HUDEP-2 (cell line): ENCODE measurements at regions not wholly inside any gene's neighbourhood (a gene's known extent, or its start where the extent isn't known, plus 50 kb on each side); places are given as distances from the start of the nearest gene placed in this dataset.
A peak's percentile ranks its signal among the peaks of the same experiment; 100 is the strongest.

Source experiments
- DNase-seq, 76 experiments: peaks; one replicate each; lab custom pipeline; 2025; ENCODE audit not compliant: unreplicated experiment in 76 of 76; lab: John Stamatoyannopoulos, UW

DNA sequence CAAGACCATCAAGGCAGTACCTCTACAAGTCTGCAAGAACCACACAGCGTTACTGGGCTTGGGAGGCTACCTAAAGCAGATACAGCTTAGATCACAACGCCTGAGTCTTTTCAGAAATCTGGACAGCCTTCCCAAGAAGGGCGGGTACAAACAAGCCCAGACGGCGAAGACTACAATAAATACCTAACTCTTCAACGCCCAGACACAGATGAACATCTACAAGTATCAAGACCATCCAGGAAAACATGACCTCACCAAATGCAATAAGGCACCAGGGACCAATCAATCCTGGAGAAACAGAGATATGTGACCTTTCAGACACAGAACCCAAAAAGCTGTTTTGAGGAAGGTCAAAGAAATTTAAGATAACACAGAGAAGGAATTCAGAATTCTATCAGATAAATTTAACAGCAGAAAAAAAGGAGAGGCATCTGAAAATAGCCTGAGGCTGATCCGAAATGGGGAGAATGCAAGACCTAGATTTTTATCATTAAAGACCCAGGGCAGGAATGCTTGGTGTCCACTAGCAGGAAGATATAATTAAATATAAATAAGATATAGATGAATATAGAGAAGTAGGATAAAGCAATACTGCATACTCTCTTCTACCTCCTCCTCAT is 131.7 kb upstream of the COL21A1 start:
- DNase-seq = no peak

GRCh38 chr6:56378507-56378906 is 131.1 kb upstream of the COL21A1 start:
- DNase-seq = no peak

- no peak for DNase-seq
Observed at GRCh38 chr6:56377295-56377694, 129.9 kb upstream of the COL21A1 start.

DNA sequence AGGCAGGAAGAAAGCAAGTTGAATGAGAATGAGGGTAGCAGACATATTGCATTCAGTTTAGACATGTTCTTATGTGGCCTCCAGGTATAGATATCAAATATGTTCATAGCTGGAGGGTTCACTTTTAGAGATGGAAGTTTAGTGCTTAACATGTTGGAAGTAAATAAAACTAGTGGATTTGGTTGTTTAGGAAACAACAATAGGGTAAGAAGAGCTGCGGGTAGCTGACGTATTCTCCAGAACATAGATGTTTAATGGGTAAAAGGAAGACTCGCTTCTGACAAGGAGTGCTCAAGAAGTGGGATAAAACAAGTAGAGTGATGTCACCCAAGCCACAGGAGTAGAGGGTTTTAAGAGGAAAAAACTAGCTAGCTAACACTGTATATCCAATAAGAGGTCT is 128.4 kb upstream of the COL21A1 start:
- no peak for DNase-seq

DNA sequence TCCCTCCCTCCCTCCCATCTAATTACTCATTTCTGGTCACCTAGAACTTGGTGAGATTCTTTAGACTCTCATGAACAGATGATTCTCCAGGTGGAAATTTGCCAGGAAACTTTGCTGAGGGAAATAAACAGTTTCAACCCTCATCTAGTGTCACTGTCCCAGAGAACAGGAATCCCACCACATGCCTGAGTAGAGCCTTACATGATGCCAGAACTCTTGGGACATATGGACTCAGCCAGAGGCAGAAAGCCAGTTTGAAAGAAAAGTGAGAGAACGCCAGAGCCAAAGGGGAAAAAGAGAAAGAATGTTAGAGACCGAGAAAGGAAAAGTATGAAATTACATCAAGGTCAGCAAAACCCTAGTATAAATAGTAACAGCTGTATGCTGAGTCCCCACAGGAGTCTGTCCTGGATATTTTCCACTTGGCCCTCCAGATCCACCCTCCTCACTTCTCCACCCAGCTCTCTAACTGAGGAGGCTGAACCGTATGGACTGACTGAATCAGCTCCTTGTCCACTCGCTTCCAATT is 127.5 kb upstream of the COL21A1 start:
- DNase-seq = no peak

GRCh38 chr6:56372406-56372995 is 125.1 kb upstream of the COL21A1 start:
- no peak for DNase-seq

DNA sequence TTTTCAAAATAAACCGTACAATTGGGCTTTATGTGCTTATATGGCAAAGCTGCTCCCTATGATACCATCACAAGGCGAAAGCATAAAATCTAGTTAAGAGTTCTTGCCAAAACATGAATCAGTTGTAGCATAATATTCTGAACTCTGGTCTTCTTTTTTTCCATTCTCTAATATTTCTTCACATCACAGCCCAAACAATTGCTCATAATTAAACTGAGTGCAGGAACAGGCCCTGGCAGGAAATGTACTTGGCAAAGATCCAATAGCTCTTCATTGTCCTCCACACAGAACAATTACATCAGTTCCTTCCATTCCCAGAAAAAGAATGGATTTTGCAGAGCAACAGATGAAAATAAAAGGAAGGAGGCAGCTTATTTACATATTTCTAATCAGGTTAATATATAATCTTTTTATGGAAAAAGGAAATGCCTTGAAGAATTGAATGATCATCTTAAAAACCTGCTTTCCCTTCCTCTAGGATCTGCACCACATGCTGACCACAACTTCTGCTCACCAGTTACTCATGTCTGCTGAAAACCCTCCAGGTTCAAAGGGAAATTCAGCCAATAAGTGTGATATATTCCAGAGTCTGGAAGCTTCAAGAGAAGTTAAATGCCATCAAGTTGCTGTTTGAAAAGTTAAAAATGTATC is 123.3 kb upstream of the COL21A1 start:
- no peak for DNase-seq

GRCh38 chr6:56370127-56370540 is 122.8 kb upstream of the COL21A1 start:
- no peak for DNase-seq

DNA sequence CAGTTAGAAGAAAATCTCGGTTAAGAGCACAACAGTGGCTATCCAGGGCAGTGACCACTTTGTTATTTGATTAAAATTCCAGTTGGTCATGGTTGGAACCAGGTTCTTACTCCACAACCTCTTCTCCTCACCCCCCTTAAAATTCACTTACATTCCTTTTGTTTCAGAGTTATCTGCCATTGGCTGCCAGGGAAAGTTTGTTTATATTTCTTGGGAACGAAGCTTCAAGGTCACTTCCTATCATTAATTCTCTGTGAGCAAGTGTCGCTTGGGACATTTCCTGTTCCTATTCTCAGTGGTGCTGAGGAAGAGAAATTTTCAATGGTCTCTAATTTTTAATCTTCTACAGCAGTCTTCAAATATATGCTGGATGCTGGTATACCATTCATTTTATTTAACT is 121.1 kb upstream of the COL21A1 start:
- no peak for DNase-seq

- DNase-seq = no peak
Observed at GRCh38 chr6:56366141-56366852, 118.9 kb upstream of the COL21A1 start.

DNA sequence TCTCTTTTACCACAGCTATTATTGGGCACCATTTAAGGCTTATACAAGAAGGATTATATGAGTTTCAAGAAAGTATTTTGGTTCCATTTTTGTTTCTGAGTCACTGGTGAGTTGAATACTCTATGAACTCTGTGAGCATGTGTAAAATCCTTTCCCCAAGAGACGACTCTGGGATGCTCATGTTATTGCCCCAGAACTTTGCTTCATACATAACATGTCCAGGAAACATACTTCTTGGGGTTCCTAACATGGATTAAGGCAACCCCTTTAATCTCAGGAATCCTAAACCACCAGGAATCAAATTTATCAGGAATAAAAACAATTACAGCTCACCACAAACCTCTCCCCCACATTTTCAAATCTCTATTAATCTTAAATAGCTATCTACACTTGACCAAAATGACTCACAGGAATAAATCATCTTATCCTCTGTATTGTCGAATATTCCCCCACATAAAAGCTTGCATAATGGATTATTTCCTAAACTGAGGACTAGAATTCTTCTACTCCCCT is 117.5 kb upstream of the COL21A1 start:
- DNase-seq = no peak

DNA sequence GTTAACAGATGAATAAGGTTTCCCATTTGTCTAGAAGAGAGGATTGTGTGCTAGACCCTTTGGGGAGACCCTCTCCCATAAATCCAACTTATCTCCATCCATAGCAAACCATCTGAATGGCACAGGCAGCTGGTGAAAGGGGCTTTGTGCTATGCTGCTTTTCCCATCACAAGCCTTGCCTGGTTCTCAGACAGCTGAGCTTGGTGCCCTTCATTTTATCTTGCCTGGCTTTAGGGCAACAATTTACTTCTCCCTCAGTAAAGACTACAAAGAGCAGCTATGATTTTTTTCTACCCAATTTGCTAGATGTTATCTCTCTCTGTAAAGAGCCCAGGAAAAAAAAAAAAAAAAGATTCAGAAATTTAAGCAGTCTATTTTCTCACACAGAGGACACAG is 117.0 kb upstream of the COL21A1 start:
- DNase-seq = no peak

- DNase-seq = no peak
Observed at GRCh38 chr6:56363796-56364430, 116.5 kb upstream of the COL21A1 start.

- DNase-seq = no peak
Observed at GRCh38 chr6:56361812-56362211, 114.4 kb upstream of the COL21A1 start.

DNA sequence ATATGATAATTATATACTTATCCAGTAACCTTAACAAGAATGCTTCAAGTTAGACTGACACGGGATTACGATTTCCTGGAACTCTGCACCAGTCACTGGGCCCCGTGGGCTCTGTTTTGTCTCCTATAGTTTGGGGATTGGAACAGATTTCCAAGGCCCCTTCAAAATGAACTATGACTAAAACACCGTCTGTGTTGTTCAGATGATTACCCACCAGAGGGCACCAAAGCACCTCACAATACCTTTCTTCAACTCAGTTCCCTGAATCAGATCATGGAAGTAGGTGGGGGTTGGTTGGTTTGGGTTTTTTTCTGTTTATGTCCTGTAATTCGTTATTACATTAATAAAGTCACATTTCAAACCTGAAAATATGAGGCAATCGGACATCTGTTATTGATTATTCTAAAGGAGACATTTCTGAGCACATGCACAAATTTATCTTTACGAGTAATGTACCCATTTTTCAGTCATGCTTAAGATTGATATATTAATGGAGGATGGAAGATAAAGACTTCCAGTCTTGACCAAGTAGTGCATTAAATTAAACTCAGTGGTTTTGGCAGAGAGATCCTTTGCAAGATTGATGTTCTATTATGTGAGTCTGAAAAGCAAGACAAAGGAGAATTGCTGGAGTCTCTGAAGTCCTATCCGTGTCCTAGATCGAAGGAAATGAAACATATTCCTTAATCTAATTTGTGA is 112.0 kb upstream of the COL21A1 start:
- peak in 53 of 76 experiments; percentile 4 to 73 (median 35) for DNase-seq

- DNase-seq = no peak
Observed at GRCh38 chr6:56357616-56358373, 110.4 kb upstream of the COL21A1 start.

DNA sequence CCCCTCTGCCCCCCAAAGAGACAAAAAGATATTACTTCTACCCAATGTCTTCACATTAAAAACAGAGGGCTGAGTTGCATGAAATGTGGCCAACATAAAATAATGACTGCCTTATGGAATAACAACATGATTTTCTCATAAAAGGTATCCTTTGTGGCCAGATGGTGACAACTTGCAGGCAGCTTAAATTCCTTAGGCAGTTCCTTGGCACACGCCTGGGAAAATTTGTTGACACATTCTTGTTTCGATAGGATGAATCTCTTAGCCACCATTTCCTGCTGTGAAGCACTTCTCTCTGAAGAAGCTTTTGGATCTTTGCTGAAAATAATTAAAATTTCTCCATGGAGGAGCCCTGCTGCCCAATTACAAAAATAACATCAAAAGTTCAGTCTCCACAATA is 109.0 kb upstream of the COL21A1 start:
- DNase-seq = no peak

- no peak for DNase-seq
Observed at GRCh38 chr6:56353860-56354259, 106.5 kb upstream of the COL21A1 start.

GRCh38 chr6:56350628-56351260 is 103.4 kb upstream of the COL21A1 start:
- no peak for DNase-seq
